ENCODE measurements at regions not wholly inside any gene's neighbourhood (a gene's known extent, or its start where the extent isn't known, plus 50 kb on each side); places are given as distances from the start of the nearest gene placed in this dataset.
A peak's percentile ranks its signal among the peaks of the same experiment; 100 is the strongest.

DNA sequence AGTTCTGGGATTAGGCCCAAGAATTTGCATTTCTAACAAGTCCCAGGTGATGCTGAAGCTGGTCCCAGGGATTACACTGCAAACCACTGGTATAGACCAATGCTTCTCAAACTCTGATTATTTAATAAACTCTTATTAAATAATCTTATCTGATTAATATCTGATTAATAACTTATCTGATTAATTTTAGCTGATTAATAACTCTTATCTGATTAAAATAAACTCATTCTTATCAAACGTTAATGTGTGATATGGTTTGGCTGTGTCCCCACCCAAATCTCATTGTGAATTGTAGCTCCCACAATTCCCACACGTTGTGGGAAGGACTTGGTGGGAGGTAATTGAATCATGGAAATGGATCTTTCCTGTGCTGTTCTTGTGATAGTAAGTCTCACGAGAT, 78.6 kb upstream of the TANC2 start:
- no peak for DNase-seq (ENCODE audit: low read depth, low spot score)
- no peak overlapping the region for H3K4me3 ChIP-seq (ENCODE audit: low read length)

DNA sequence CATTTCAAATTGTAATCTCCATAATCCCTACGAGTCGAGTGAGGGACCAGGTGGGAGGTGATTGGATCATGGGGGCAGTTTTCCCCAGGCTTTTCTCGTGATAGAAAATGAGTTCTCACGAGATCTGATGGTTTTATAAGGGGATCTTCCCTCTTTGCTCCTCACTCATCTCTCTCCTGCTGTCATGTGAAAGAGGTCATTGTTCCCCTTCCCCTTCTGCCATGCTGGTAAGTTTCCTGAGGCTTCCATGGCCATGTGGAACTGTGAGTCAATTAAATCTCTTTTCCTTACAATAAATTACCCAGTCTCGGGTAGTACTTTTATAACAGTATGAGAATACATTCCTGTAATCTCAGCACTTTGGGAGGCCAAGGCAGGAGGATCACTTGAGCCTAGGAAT, 76.7 kb upstream of the MARCHF10 start:
- H3K4me3 ChIP-seq (ENCODE audit: low read length), result no peak overlapping the region
- DNase-seq (ENCODE audit: low read depth, low spot score), result no peak

DNA sequence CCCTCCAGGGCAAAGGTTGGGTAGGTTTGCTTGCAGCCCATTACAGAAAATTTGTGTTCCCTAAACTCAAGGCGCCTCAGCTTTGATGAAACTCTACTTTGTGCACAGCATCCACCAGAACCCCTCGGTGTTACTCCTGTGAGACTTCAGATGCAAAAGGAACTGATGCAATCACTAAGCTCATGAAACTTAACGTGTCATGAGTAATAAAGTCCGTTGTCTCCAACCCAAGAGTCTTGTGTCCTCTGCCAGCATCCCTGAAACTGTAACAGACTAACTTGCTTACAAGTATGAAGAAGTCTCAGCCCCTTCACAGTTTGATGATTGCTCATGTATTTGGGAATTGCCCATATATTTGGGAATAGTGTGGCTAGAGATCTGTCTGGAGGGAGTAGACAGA, 74.8 kb upstream of the MARCHF10 start:
- DNase-seq (ENCODE audit: low read depth, low spot score), result no peak
- H3K4me3 ChIP-seq (ENCODE audit: low read length), result no peak overlapping the region

GRCh38 chr17:62882284-62882683, 74.2 kb upstream of the MARCHF10 start:
- no peak for DNase-seq (ENCODE audit: low read depth, low spot score)
- H3K4me3 ChIP-seq (ENCODE audit: low read length), result no peak overlapping the region

DNA sequence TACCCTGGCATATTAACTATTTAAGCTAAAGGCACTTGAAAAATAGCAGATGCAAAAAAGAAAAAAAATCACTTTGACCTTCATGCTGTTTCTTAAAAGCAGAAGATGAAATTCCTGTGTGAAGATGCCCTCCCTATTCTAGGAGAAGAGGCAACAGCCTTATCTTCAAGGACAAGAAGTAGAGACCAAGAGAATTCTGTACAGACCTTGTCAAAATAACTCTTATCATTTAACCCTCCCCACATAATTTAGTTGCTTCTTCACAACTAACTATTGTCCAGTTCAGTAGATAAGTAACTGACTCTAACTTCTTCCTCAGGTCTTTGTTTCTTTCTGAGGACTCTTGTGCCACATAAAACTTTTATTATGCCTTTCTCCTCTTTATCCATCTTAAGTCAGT, 72.0 kb upstream of the MARCHF10 start:
- DNase-seq (ENCODE audit: low read depth, low spot score), result no peak
- H3K4me3 ChIP-seq (ENCODE audit: low read length), result no peak overlapping the region

DNA sequence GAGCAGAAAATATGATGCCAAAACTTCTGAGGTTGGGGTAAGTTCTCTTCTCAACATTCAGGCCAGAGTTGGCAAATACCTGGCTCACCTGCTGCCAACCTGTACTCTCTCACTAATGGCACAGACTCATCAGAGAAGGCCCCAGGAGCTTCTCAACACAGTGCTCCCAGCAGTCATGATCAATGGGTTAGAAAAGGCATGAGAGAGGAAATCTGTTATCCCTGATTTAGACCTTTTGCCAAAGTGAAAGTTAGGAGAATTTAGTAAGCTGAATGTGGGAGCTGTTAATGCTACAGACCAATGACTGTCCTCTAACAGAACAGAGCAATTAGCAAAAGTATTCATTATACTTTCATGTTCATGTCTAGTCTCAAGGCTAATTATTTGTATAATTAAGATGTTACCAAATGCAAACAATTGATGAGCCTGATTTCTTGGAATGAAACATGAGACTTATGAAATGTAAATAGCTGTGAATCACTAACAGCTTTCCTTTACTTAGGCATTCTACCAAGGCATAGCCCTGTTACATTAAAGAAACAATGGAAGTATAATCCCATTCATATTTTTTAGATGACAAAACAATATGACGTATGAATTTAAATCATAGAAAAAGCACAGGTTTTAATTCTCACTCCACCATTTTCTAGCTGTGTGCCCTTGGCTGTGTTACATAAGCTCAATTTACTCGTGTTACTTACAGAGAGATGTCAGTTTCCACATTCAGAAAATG, 68.7 kb upstream of the MARCHF10 start:
- no peak overlapping the region for H3K4me3 ChIP-seq (ENCODE audit: low read length)
- DNase-seq (ENCODE audit: low read depth, low spot score), result no peak

- no peak for DNase-seq (ENCODE audit: low read depth, low spot score)
- no peak overlapping the region for H3K4me3 ChIP-seq (ENCODE audit: low read length)
Observed at GRCh38 chr17:62876063-62876462, 67.9 kb upstream of the MARCHF10 start.

- no peak overlapping the region for H3K4me3 ChIP-seq (ENCODE audit: low read length)
- DNase-seq (ENCODE audit: low read depth, low spot score), result no peak
Observed at GRCh38 chr17:62875296-62875695, 67.2 kb upstream of the MARCHF10 start.

GRCh38 chr17:62871291-62871690, 63.2 kb upstream of the MARCHF10 start:
- H3K4me3 ChIP-seq (ENCODE audit: low read length), result no peak overlapping the region
- no peak for DNase-seq (ENCODE audit: low read depth, low spot score)

- DNase-seq (ENCODE audit: low read depth, low spot score), result no peak
- H3K4me3 ChIP-seq (ENCODE audit: low read length), result no peak overlapping the region
Observed at GRCh38 chr17:62870552-62870971, 62.4 kb upstream of the MARCHF10 start.

DNA sequence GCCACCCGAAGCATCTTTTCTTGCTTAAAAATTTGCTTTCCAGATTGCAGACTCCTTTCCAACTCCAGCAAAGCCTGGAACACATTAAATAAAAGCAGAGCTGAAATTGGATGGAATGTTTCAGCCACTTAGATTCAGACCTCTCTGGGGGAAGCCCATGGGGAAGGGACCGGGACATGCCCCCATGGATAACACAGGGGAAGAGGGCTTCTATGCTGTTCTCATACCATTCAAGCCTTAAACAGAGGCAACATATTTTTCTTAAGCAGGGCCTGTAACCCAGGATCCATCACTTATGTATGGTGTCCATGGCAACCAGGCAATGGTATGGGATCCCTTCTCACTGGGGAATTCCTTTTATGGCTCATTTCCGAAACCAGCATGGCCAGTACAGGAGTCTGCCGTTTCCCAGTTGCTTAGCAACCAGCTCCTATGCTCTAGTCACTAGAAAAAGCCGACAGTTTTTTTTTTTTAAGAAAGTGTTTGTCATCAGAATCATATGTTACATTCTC, 62.0 kb upstream of the MARCHF10 start:
- no peak for DNase-seq (ENCODE audit: low read depth, low spot score)
- H3K4me3 ChIP-seq (ENCODE audit: low read length), result no peak overlapping the region

- DNase-seq (ENCODE audit: low read depth, low spot score), result no peak
- no peak overlapping the region for H3K4me3 ChIP-seq (ENCODE audit: low read length)
Observed at GRCh38 chr17:62868723-62869122, 60.6 kb upstream of the MARCHF10 start.

DNA sequence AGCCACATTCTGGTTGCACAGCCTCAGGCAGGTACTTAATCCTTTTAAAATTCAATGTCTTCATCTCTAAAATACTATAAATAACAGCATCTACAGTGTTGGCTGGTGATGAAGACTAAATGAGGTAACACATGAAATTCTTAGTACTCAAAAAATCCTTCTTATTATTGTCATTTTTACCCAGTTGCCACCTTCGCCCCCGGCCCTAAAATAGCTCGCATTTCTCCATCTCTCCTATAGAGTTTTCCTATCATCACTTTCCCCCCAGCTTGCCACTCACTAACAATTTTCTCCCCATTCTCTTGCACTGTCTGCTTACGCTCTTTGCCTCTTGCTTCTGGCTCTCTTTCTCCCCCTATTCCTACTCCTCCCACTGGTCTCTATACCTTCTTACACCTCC, 59.9 kb upstream of the MARCHF10 start:
- DNase-seq (ENCODE audit: low read depth, low spot score), result no peak
- no peak overlapping the region for H3K4me3 ChIP-seq (ENCODE audit: low read length)

DNA sequence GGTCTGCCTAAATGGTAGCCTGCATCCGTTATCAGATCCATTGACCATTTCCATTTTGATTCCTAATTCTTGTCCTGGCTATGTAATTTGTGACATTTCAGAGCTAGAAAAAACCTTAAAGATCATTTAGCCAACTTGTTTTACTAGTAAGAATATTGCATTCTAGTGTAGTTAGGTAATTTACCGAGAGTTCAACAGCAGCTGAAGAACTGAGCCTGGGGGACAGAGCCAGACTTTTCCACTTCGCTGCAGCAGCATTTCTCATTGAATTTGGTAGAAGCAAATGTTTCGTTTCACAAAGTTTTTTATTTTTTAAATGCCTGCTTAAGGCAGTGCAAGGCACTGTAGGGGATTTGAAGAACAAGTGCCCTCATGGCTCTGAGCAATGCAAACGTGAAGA, 59.2 kb upstream of the MARCHF10 start:
- H3K4me3 ChIP-seq (ENCODE audit: low read length), result no peak overlapping the region
- no peak for DNase-seq (ENCODE audit: low read depth, low spot score)

GRCh38 chr17:62866471-62866870, 58.4 kb upstream of the MARCHF10 start:
- H3K4me3 ChIP-seq (ENCODE audit: low read length), result no peak overlapping the region
- DNase-seq (ENCODE audit: low read depth, low spot score), result peak; percentile 33

DNA sequence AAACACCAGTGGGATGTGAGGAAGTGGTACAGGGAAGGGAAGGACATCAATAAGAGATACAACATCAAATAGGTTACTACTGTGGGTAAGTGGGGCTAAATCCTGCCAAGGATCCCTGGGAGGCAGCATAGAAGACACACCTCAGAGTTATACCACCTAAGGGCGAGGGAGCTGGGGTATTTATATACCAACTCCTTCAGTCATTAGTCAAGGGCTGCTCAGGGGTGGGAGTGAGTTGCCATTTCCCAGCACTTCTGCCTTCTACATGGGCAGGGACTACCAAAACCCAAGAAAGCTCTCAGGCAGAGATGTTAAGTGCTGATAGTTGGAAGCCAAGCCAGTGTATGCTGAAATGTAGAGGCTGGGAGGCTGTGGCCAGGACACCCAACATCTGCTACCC, 57.5 kb upstream of the MARCHF10 start:
- no peak overlapping the region for H3K4me3 ChIP-seq (ENCODE audit: low read length)
- DNase-seq (ENCODE audit: low read depth, low spot score), result no peak

GRCh38 chr17:62862251-62862650, 54.1 kb upstream of the MARCHF10 start:
- DNase-seq (ENCODE audit: low read depth, low spot score), result no peak
- H3K4me3 ChIP-seq (ENCODE audit: low read length), result no peak overlapping the region

DNA sequence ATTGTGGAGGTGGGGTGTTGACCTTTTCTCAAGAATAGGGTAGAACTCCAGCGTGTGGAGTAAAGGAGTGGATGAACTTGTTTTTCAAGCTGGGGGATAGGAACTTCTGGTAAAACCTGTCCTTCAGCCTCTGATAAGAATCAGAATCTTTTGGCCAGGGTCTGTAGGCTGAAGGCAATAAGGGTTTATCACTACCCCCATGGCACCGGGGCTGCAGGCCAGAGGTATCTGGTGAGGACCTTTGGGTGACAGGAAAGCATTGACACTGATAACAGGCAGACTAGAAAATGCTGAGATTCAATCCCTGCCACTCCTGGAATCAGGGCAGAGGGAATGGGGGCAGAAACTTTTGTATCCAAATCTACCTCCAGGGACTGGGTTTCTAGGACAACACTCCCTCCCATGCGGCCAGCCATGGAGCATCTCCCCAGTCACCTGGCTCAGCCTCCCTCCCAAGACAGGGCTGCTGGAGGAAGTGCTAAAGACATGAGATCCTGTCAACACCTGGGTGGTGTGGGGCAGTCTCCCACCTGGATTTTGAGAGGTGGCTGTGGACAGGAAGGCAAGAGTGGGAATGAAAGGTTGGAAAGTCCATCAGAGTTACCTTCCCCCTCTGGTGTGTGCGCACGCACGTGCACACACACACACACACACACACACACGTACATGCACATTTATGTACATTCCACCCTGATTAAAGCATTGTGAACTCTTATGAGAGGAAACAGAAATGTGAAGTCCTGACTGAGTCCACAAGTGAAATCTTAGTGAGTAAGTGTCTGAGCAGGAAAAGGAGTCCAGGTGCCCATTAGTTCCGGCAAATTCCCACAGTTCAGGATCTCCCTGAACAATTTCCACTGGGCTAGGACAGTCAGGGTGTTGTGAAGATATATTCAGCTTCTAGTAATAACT, 53.1 kb upstream of the MARCHF10 start:
- DNase-seq (ENCODE audit: low read depth, low spot score), result no peak

DNA sequence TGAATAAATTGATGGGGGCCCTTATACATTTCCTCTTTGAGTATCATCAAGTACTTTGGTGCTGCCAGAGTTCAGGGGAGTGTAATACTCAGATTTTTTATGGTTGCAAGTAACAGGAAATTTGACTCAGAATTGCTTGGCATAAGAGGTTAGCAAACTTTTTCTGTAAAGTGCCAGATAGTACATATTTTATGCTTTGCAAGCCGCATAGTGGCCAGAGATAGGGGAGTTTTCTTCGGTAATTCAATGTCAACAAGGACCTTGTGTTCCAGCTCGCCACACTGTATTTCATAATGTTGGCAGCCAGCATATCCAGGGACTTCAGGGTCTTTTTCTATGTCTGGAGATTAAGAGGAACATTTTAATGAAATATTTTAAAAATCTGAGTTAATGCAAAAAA, 51.0 kb upstream of the MARCHF10 start:
- no peak for DNase-seq (ENCODE audit: low read depth, low spot score)
- H3K4me3 ChIP-seq (ENCODE audit: low read length), result no peak overlapping the region

More for the DNA sequence above, 53.1 kb upstream of the MARCHF10 start:
- H3K4me3 ChIP-seq (ENCODE audit: low read length), result no peak overlapping the region
